ENCODE measurements at regions not wholly inside any gene's neighbourhood (a gene's known extent, or its start where the extent isn't known, plus 50 kb on each side); places are given as distances from the start of the nearest gene placed in this dataset.

DNA sequence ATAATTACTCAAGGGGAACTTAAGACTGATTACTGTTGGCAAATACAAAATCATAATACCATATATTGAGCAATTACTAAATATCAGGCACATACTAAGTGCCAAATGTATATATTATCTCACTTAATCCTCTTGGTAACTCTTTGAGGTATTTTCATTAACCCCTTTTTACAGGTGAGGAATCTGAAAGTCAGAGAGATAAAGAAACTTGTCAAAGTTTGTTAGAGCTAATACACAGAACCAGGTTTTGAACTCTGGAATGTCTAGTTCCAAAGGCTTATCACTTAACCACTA is 80.3 kb downstream of the LLPH start:
- TF ChIP-seq CTCF (conservative IDR thresholded peaks at IDR 0.05; ENCODE audit: low read length), result no peak
- TF ChIP-seq EZH2phosphoT487 (IDR thresholded peaks at IDR 0.05; ENCODE audit: borderline replicate concordance, low read depth, low read length), result no peak
